ENCODE measurements at regions not wholly inside any gene's neighbourhood (a gene's known extent, or its start where the extent isn't known, plus 50 kb on each side); places are given as distances from the start of the nearest gene placed in this dataset.
"Not testable (repeated sequence)": the region's sequence is repeated elsewhere in the genome, so short reads cannot be mapped to it uniquely, and the experiment has no call there.

GRCh38 chr10:61818251-61818650 lies 83.2 kb upstream of the ARID5B start:
- CTCF ChIA-PET = interaction anchor here (1.4 to 2.0 kb wide), 2 partner anchors 67 to 75 kb away, joined by 3 to 15 read pairs; no protein-coding TSS in a partner anchor

GRCh38 chr10:61819208-61819607 lies 82.3 kb upstream of the ARID5B start:
- ChIA-PET POLR2A (no interaction called here), CTCF (interaction anchor here (1.4 to 2.0 kb wide), 3 partner anchors 16 to 76 kb away, joined by 3 to 15 read pairs (median 3); no protein-coding TSS in a partner anchor)

More at GRCh38 chr10:61818251-61818650, 83.2 kb upstream of the ARID5B start:
- POLR2A ChIA-PET = not testable (repeated sequence)

GRCh38 chr10:61821153-61821552 lies 80.3 kb upstream of the ARID5B start:
- ChIA-PET CTCF (no interaction called here), POLR2A (no interaction called here)

- CTCF ChIA-PET = interaction anchor here (0.8 kb wide), 1 partner anchor 71 kb away, joined by 3 read pairs; no protein-coding TSS in a partner anchor
Measured at GRCh38 chr10:61821693-61822092, 79.8 kb upstream of the ARID5B start.

GRCh38 chr10:61822096-61822495 lies 79.4 kb upstream of the ARID5B start:
- ChIA-PET CTCF (interaction anchor here (0.8 kb wide), 1 partner anchor 71 kb away, joined by 3 read pairs; no protein-coding TSS in a partner anchor), POLR2A (no interaction called here)

More at GRCh38 chr10:61821693-61822092, 79.8 kb upstream of the ARID5B start:
- POLR2A ChIA-PET = no interaction called here

GRCh38 chr10:61822781-61823230 lies 78.7 kb upstream of the ARID5B start:
- POLR2A ChIA-PET = no interaction called here
- CTCF ChIA-PET = no interaction called here

- ChIA-PET CTCF (no interaction called here), POLR2A (no interaction called here)
Measured at GRCh38 chr10:61825001-61825400, 76.5 kb upstream of the ARID5B start.

GRCh38 chr10:61825628-61826027 lies 75.9 kb upstream of the ARID5B start:
- ChIA-PET POLR2A (no interaction called here), CTCF (no interaction called here)

- ChIA-PET CTCF (interaction anchor here (1.4 kb wide), 1 partner anchor 77 kb away, joined by 4 read pairs; no protein-coding TSS in a partner anchor), POLR2A (no interaction called here)
Measured at GRCh38 chr10:61828034-61828433, 73.5 kb upstream of the ARID5B start.

- ChIA-PET CTCF (no interaction called here), POLR2A (no interaction called here)
Measured at GRCh38 chr10:61828788-61829187, 72.7 kb upstream of the ARID5B start.

- ChIA-PET CTCF (no interaction called here), POLR2A (no interaction called here)
Measured at GRCh38 chr10:61830072-61830845, 71.2 kb upstream of the ARID5B start.

GRCh38 chr10:61830846-61831273 lies 70.6 kb upstream of the ARID5B start:
- POLR2A ChIA-PET = no interaction called here
- CTCF ChIA-PET = no interaction called here

- CTCF ChIA-PET = no interaction called here
- POLR2A ChIA-PET = no interaction called here
Measured at GRCh38 chr10:61832866-61833481, 68.5 kb upstream of the ARID5B start.

GRCh38 chr10:61834519-61834918 lies 67.0 kb upstream of the ARID5B start:
- CTCF ChIA-PET = interaction anchor here (1.2 to 1.4 kb wide), 3 partner anchors 15 to 100 kb away, joined by 3 to 4 read pairs (median 3); no protein-coding TSS in a partner anchor
- POLR2A ChIA-PET = interaction anchor here (0.5 kb wide), 1 partner anchor 428 kb away, joined by 4 read pairs; no protein-coding TSS in a partner anchor

- CTCF ChIA-PET = interaction anchor here (1.0 to 1.4 kb wide), 3 partner anchors 16 to 100 kb away, joined by 3 to 4 read pairs (median 4); no protein-coding TSS in a partner anchor
- POLR2A ChIA-PET = interaction anchor here (0.5 kb wide), 1 partner anchor 427 kb away, joined by 4 read pairs; no protein-coding TSS in a partner anchor
Measured at GRCh38 chr10:61835069-61835945, 66.2 kb upstream of the ARID5B start.

GRCh38 chr10:61835946-61836887 lies 65.3 kb upstream of the ARID5B start:
- POLR2A ChIA-PET = no interaction called here
- CTCF ChIA-PET = interaction anchor here (0.7 to 1.4 kb wide), 4 partner anchors 17 to 101 kb away, joined by 3 to 4 read pairs (median 4); no protein-coding TSS in a partner anchor

GRCh38 chr10:61836888-61837754 lies 64.4 kb upstream of the ARID5B start:
- CTCF ChIA-PET = interaction anchor here (0.7 kb wide), 1 partner anchor 19 kb away, joined by 3 read pairs; no protein-coding TSS in a partner anchor
- POLR2A ChIA-PET = no interaction called here

GRCh38 chr10:61837755-61838171 lies 63.7 kb upstream of the ARID5B start:
- CTCF ChIA-PET = no interaction called here
- POLR2A ChIA-PET = no interaction called here
